Breast epithelium (tissue), 4 donors: ENCODE measurements at regions not wholly inside any gene's neighbourhood (a gene's known extent, or its start where the extent isn't known, plus 50 kb on each side); places are given as distances from the start of the nearest gene placed in this dataset.

Experiments used
- DNase-seq, 2 donors: peaks; one replicate each; pipeline ENCODE4 v3.0.0-alpha.2; 2019; ENCODE audit warnings: low spot score in 2 of 2
- H3K27ac ChIP-seq, 2 donors: fragments of 200-600 bp; sonication (generic) in 1 of 2; one replicate each; pipeline ENCODE4 v1.5.1; 2016 to 2019; ENCODE audit warnings: mild to moderate bottlenecking in 1 of 2
- H3K27me3 ChIP-seq, 2 donors: fragments of 200-600 bp; sonication (generic) in 1 of 2; one replicate each; pipeline versions ENCODE4 v1.5.1 to v1.6.0; 2017 to 2019; ENCODE audit warnings: control low read depth in 1 of 2, mild to moderate bottlenecking in 1 of 2
- H3K36me3 ChIP-seq: fragments of 200-600 bp; one replicate; pipeline ENCODE4 v1.5.1; 2019
- H3K4me1 ChIP-seq, 2 donors: fragments of 200-600 bp; sonication (generic); one replicate each; pipeline ENCODE4 v1.5.1; 2016 to 2019; ENCODE audit warnings: control low read depth in 1 of 2
- H3K4me3 ChIP-seq, 3 donors: fragments of 200-600 bp; sonication (generic); 1 replicate in 2 of 3; 2 replicates in 1 of 3; pipeline ENCODE4 v1.5.1; 2016 to 2019; ENCODE audit warnings: mild to moderate bottlenecking in 3 of 3, moderate library complexity in 2 of 3
- H3K9me3 ChIP-seq, 2 donors: fragments of 200-600 bp; sonication (generic) in 1 of 2; one replicate each; pipeline ENCODE4 v1.5.1; 2016 to 2019; ENCODE audit warnings: control low read depth in 1 of 2
- POLR2A ChIP-seq: fragments of 450-650 bp; IDR thresholded peaks from one replicate; pipeline ENCODE4 v1.6.1; 2016; ENCODE audit warnings: antibody characterized with exemption, mild to moderate bottlenecking, moderate library complexity
- POLR2AphosphoS5 ChIP-seq, 3 donors: sonication (generic); formaldehyde crosslinking; IDR thresholded peaks; one replicate each; pipeline ENCODE4 v1.6.1; 2017; ENCODE audit warnings: antibody characterized with exemption in 3 of 3
- intact Hi-C: fragments of 100-400 bp; cut with DNase I; formaldehyde crosslinking; loops from one replicate; pipeline ENCODE4 v1.15.1; 2023; ENCODE audit warnings: low total_unique reads
- TF ChIP-seq, protein P1 (sequence below), 3 donors: fragments of 450-650 bp; IDR thresholded peaks; one replicate each; pipeline ENCODE4 v1.5.1; 2016 to 2017; ENCODE audit warnings: antibody characterized with exemption in 3 of 3, mild to moderate bottlenecking in 3 of 3, moderate library complexity in 3 of 3

DNA sequence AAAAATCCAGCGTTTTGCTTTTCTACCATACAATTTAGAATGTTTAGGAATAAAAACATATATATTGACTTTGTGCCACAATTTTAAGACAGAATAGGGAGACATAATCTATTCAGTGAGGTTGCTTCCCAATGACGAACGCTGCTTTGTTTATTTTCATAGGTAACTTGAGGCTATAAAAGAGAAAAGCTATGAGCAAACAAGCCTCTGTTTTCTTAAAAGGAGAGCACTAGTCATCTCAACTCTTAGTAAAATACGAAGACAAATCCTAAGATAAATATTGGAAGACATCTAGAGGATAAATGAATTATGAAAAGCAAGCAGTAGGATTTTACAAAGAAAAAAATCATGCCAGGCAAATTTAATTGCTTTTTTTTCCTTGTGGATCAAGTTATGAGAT is 363.6 kb downstream of the ANXA1 start:
- intact Hi-C loops = no loop called here
- DNase-seq = no peak
- Histone ChIP-seq H3K4me1 (no peaks in the 10 kb centered on the region), H3K4me3 (no peak overlapping the region), H3K27me3 (no peaks in the 10 kb centered on the region), H3K36me3 (no peaks in the 10 kb centered on the region), H3K9me3 (no peaks in the 10 kb centered on the region), H3K27ac (no peak overlapping the region)
- TF ChIP-seq POLR2A (no peak), POLR2AphosphoS5 (IDR thresholded peaks at IDR 0.05) (no peak)

DNA sequence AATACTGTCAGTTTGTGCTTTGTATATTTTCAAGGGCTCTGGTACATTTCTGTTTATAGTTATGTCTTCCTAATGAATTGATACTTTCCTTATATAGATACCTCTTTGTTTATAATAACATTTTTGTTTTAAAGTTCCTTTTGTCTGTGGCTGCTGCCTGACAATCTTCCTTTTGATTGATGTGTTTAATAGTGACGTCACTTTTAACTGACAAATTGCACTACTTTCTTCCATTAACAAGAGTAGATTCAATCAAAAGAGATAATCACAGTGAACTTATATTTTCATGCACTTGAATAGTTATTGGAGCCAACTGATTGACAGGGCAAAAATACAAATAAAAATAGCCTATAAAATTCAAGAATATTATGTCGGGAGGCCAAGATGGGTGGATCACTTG is 371.7 kb downstream of the ANXA1 start:
- Histone ChIP-seq H3K36me3 (no peaks in the 10 kb centered on the region), H3K27ac (no peak overlapping the region), H3K4me1 (no peaks in the 10 kb centered on the region), H3K27me3 (no peaks in the 10 kb centered on the region), H3K9me3 (no peaks in the 10 kb centered on the region), H3K4me3 (no peak overlapping the region)
- no peak for DNase-seq
- intact Hi-C loops = no loop called here
- TF ChIP-seq POLR2A (no peak), POLR2AphosphoS5 (IDR thresholded peaks at IDR 0.05) (no peak)
- TF ChIP-seq, protein P1, sequence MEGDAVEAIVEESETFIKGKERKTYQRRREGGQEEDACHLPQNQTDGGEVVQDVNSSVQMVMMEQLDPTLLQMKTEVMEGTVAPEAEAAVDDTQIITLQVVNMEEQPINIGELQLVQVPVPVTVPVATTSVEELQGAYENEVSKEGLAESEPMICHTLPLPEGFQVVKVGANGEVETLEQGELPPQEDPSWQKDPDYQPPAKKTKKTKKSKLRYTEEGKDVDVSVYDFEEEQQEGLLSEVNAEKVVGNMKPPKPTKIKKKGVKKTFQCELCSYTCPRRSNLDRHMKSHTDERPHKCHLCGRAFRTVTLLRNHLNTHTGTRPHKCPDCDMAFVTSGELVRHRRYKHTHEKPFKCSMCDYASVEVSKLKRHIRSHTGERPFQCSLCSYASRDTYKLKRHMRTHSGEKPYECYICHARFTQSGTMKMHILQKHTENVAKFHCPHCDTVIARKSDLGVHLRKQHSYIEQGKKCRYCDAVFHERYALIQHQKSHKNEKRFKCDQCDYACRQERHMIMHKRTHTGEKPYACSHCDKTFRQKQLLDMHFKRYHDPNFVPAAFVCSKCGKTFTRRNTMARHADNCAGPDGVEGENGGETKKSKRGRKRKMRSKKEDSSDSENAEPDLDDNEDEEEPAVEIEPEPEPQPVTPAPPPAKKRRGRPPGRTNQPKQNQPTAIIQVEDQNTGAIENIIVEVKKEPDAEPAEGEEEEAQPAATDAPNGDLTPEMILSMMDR (IDR thresholded peaks at IDR 0.05) = no peak

DNA sequence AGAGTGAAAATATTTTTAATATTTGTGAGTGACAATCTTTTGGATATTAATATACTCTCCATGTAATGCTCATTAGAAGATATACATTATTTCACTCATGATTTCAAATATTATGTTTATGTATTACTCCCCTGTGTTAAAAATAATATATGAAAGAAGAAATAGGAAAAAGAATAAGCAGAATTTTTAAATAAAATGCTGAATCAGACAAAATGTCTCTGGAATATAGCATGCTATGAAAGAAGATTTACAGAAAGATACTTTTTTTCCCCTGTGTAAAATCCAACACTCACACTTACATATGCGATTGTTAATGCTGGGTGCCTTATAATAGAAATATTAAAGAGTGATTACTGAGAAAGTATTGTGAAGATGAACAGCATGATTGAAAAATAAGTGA is 373.7 kb downstream of the ANXA1 start:
- TF ChIP-seq, protein P1 (IDR thresholded peaks at IDR 0.05) = no peak
- TF ChIP-seq POLR2AphosphoS5 (IDR thresholded peaks at IDR 0.05) (no peak), POLR2A (no peak)
- Histone ChIP-seq H3K27ac (no peak overlapping the region), H3K4me3 (no peak overlapping the region), H3K36me3 (no peaks in the 10 kb centered on the region), H3K4me1 (no peaks in the 10 kb centered on the region), H3K9me3 (no peaks in the 10 kb centered on the region), H3K27me3 (no peaks in the 10 kb centered on the region)
- DNase-seq = no peak
- intact Hi-C loops = no loop called here

DNA sequence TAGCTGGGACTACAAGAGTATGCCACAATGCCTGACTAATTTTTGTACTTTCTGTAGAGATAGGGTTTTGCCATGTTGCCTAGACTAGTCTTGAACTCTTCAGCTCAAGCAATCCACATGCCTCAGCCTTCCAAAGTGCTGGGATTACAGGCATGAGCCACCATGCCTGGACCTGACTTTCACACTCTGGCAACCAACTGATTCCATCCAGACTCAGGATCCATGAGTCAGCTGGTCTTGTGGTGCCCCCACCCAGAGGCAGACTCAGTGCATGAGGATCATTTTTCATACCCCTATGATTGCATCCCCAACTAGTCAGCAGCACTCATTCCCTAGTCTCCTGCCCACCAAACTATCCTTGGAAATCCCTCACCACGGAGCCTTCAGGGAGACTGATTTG is 375.9 kb downstream of the ANXA1 start:
- no peak overlapping the region for H3K4me3 ChIP-seq
- no peaks in the 10 kb centered on the region for H3K4me1 ChIP-seq
- DNase-seq = no peak
- no peaks in the 10 kb centered on the region for H3K36me3 ChIP-seq
- H3K27me3 ChIP-seq = no peaks in the 10 kb centered on the region
- TF ChIP-seq POLR2A (no peak), POLR2AphosphoS5 (IDR thresholded peaks at IDR 0.05) (no peak)
- TF ChIP-seq, protein P1 (IDR thresholded peaks at IDR 0.05) = no peak
- no peaks in the 10 kb centered on the region for H3K9me3 ChIP-seq
- intact Hi-C loops = no loop called here
- H3K27ac ChIP-seq = no peak overlapping the region

DNA sequence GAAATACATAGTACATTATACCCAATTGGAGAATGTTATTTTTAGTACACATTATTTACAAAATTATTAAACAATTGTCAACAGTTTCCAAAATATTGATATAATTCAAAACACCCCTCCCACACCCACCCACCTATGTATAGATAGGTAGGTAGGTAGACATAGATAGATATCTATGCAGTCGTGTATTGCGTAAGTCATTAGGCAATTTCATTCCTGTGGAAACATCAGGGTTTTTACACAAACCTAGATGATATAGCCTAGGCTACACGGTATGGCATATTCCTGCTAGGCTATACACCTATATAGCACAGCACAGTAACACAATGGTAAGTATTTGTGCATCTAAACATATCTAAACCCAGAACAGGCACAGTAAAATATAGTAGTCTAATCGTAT is 377.3 kb downstream of the ANXA1 start:
- H3K36me3 ChIP-seq = no peaks in the 10 kb centered on the region
- H3K9me3 ChIP-seq = no peaks in the 10 kb centered on the region
- no peaks in the 10 kb centered on the region for H3K4me1 ChIP-seq
- no peaks in the 10 kb centered on the region for H3K27me3 ChIP-seq
- TF ChIP-seq, protein P1 (IDR thresholded peaks at IDR 0.05) = no peak
- TF ChIP-seq POLR2A (no peak), POLR2AphosphoS5 (IDR thresholded peaks at IDR 0.05) (no peak)
- no peak overlapping the region for H3K4me3 ChIP-seq
- H3K27ac ChIP-seq = no peak overlapping the region
- no peak for DNase-seq
- intact Hi-C loops = no loop called here

DNA sequence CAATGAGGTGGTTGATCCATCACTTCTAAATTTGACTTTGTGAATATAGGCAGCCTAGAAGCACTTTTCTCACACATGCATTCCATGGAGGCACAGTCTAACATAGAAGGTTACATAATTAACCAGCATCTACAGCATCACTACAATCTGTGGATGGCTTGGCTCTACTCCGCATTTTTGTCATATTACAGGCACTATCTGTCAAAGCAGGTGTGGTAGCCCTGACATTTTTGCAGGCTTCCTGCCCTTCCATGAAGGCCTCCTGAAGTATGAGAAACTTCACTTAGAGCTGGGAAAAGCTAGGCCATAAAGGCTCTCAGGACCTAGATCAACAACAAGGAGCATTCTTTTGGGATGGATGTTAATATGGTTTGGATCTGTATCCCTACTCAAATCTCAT is 378.0 kb downstream of the ANXA1 start:
- no peaks in the 10 kb centered on the region for H3K27me3 ChIP-seq
- DNase-seq = no peak
- intact Hi-C loops = no loop called here
- TF ChIP-seq POLR2AphosphoS5 (IDR thresholded peaks at IDR 0.05) (no peak), POLR2A (no peak)
- TF ChIP-seq, protein P1 (IDR thresholded peaks at IDR 0.05) = no peak
- no peaks in the 10 kb centered on the region for H3K4me1 ChIP-seq
- no peak overlapping the region for H3K27ac ChIP-seq
- H3K36me3 ChIP-seq = no peaks in the 10 kb centered on the region
- H3K9me3 ChIP-seq = no peaks in the 10 kb centered on the region
- no peak overlapping the region for H3K4me3 ChIP-seq
